HFF-Myc (cell line): ENCODE measurements at regions not wholly inside any gene's neighbourhood (a gene's known extent, or its start where the extent isn't known, plus 50 kb on each side); places are given as distances from the start of the nearest gene placed in this dataset.

Experiments used
- DNase-seq: peaks from one replicate; pipeline ENCODE4 v3.0.0-alpha.2; 2011; ENCODE audit warnings: low read depth; ENCODE audit errors: extremely low read depth
- H3K4me3 ChIP-seq: replicated peaks from 2 replicates; pipeline ENCODE4 v1.5.1; 2011; ENCODE audit warnings: low read depth, mild to moderate bottlenecking, control low read depth, low read length
- TF ChIP-seq, protein P1 (sequence below): IDR thresholded peaks from 2 replicates; pipeline ENCODE4 v1.5.1; 2012; ENCODE audit warnings: mild to moderate bottlenecking, low read depth, low read length, control low read depth; ENCODE audit errors: missing control alignments

DNA sequence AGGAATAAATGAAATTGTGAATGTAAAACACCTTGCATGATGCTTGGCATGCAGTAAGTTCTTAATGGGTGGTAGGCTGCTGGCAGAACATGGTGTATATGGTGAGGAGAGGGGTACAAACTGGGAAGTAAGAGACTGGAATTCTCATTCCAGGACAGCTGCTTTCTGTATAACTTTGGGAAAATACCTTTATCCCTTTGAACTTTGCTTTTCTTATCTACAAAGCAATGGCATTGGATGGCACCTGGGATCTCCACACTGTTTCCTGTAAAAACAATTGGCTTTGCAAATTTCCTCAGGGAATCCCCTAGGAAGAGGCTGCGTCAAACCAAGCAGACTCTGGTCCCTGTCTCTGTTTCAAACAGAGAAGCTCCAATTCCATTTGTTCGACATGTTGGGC is 100.7 kb upstream of the SLC4A7 start:
- H3K4me3 ChIP-seq, result no peak overlapping the region
- no peak for DNase-seq
- TF ChIP-seq, protein P1, sequence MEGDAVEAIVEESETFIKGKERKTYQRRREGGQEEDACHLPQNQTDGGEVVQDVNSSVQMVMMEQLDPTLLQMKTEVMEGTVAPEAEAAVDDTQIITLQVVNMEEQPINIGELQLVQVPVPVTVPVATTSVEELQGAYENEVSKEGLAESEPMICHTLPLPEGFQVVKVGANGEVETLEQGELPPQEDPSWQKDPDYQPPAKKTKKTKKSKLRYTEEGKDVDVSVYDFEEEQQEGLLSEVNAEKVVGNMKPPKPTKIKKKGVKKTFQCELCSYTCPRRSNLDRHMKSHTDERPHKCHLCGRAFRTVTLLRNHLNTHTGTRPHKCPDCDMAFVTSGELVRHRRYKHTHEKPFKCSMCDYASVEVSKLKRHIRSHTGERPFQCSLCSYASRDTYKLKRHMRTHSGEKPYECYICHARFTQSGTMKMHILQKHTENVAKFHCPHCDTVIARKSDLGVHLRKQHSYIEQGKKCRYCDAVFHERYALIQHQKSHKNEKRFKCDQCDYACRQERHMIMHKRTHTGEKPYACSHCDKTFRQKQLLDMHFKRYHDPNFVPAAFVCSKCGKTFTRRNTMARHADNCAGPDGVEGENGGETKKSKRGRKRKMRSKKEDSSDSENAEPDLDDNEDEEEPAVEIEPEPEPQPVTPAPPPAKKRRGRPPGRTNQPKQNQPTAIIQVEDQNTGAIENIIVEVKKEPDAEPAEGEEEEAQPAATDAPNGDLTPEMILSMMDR, result no peak

DNA sequence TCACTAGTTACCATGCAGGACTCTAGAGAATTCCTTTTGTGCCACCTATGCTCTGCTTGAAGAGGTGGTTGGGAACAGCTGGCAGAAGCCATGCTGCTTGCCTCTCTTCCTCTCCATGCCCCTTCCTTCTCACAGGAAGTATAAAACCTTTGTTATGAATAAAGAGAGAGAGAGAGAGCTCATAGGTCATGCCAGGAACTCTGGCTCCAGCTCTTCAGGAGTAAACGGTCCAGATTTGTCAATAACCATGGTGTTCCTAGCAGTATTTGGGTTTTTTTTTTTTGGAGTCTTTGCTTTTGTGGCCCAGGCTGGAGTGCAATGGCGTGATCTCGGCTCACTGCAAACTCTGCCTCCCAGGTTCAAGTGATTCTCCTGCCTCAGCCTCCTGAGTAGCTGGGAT is 97.7 kb upstream of the SLC4A7 start:
- TF ChIP-seq, protein P1, result no peak
- DNase-seq, result no peak
- H3K4me3 ChIP-seq, result no peak overlapping the region

DNA sequence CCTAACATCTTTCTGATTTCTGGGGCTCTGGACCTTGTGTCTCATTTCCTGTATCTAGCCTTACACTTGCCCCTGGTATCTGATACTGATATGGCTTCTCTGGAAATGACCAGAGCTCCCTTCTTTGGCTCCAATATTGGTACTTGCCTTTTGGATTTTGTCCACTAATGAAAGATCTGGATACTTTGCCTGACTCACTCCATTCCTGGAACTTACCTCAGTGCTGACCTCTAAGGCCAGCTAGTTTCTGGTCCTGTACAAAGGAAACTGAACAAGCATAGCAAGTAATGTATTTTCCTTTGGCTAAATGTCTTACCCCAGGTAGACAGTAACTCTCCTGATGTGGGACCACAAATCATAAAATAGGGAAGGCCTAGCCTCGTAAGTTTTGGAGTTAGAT is 93.8 kb upstream of the SLC4A7 start:
- TF ChIP-seq, protein P1, result no peak
- no peak for DNase-seq
- no peak overlapping the region for H3K4me3 ChIP-seq

DNA sequence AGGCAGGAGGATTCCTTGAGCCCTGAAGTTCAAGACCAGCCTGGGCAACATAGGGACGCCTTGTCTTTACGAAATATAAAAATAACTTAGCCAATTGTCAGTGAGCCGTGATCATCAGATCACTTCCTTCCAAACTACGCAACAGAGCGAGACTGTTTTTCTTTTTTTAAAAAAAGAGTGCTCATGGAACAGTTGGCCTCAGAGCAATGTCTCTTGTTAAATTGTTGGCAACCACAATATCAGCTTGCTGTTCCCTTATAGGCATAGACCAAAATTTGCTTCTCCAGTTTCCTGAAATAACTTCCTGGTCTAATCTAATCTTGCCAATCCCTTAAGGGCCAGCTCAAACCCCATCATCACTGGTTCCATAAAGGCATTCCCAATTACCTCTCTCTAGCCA is 93.3 kb upstream of the SLC4A7 start:
- TF ChIP-seq, protein P1, result no peak
- H3K4me3 ChIP-seq, result no peak overlapping the region
- no peak for DNase-seq

DNA sequence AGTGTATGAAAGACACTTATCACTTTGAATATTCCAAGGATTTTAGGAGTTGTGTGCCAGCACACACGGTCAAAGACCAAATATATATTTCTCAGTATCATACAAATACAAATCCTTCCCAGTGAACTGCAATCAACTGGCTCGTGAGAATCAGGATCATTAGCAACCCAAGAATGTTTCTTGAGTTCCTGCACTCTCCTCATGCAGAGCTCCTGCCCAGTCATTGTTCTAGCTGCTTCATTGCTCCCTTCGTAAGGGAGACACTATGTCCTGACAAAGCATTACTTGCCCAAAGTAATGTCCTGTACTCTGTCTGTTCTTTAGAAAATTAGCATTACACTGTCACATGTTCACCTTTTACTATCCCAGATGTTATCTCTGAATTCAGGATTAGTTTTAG is 92.0 kb upstream of the SLC4A7 start:
- no peak overlapping the region for H3K4me3 ChIP-seq
- DNase-seq, result no peak
- TF ChIP-seq, protein P1, result no peak

DNA sequence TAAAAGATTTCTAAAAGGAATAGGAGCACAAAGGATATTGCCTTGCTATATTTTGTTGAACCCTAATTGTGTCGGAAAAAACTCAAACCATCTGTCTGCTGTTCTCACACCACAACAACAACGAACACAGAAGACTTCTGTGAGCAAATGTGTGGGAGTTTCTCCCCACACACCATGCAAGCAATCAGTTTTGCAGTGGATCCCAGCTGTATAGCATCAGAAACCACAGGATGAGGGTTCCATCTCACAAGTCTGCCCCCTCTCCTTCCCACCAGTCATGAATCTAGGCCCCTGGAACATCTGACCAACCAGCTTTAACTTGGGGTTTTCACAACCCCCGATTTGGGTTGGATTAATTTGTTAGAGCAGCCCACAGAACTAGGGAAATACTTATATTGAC is 91.3 kb upstream of the SLC4A7 start:
- H3K4me3 ChIP-seq, result no peak overlapping the region
- TF ChIP-seq, protein P1, result no peak
- DNase-seq, result no peak

DNA sequence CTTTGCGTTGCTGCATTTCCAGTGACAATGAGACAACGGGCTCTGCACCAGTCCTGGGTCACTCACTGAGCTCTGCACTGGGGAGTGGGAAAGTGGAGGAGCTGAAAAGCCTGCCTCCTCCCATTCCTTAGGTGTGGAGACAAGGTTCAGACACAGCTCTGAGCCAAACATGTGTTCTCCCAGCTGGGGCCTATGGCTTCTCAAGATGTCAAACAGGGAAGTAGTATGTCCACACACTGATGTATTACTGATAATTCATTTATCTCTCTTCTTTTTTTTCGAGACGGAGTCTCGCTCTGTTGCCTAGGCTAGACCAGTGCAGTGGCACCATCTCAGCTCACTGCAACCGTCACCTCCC is 90.2 kb upstream of the SLC4A7 start:
- no peak overlapping the region for H3K4me3 ChIP-seq
- no peak for DNase-seq
- TF ChIP-seq, protein P1, result no peak
